Hippocampal formation (tissue), 2 donors: ENCODE measurements at regions not wholly inside any gene's neighbourhood (a gene's known extent, or its start where the extent isn't known, plus 50 kb on each side); places are given as distances from the start of the nearest gene placed in this dataset.

Experiments
- DNase-seq, 2 donors: peaks; one replicate each; lab custom pipeline; 2025; lab: John Stamatoyannopoulos, UW

DNA sequence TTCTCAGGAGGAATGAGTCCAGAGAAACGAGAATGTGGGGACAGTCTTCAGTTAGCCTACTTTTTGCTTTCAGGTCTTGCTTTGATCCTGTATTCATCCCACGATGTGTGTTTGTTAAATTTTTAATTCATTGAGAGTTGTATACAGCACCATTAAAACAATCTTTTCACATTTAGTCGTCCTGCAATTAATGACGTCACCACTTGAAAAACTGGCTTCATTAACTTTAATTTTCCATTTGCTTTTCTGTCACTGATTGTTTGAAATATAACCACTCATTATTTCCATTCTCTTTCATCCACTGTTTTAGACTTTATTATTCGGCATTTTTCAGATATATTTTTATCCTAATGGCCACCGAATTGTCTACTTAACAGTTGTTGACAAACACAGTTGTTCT lies 146.9 kb downstream of the TFEC start:
- no peak for DNase-seq

DNA sequence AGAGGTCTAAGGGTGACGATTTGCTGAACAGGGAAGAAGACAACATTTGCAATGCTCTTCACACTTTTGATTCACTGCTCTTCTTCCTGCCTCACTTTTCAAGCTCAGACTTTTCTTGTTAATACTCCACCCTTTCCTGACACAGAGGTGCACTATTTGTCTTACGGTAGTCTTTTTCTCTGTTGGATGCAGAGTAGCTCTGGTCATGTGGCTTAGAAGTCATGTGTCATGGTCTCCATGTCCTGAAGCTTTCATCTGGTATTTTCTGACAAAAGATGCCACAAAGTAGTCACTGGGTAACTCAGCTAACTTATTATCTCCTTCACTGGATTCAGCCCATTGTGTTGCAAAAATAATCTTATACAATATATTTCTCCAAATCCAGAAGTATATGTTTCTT lies 149.1 kb downstream of the TFEC start:
- DNase-seq = no peak

DNA sequence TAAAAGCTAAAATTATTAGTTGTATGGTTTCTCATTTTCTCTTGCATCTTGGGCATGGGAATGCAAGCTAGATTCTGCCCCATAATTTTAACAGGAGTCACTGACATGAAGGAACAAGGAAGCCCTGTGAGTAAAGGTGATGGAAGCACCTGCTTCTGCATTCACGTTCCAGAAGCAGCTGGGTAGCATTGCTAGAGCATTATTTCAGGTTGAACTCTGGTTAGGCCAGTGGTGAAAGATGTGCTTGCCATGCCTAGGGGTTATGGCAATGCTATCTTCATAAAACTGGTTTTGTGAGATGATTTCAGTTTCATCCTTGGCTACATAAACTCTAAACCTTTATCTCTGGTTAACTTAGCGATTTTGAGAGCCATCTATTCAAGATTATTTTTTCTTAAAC lies 151.4 kb downstream of the TFEC start:
- DNase-seq = no peak

DNA sequence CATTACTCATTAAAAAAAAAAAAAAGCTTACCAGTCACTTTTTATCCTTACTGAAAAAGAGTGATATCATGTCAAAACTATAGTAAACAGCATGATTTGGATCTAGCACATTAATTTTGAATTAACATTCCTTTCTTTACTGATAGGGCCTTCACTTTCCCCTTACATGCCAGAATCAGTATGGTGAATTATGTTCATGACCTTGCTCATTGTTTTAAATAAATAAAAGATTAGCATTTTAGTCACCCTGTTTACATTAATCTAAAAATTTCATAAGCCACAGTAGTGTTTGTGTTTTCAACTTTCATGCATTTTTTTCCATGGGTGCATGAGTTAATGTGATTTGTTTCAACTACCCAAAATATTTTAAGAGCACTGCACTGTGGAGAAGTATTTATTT lies 160.8 kb downstream of the TFEC start:
- no peak for DNase-seq

DNA sequence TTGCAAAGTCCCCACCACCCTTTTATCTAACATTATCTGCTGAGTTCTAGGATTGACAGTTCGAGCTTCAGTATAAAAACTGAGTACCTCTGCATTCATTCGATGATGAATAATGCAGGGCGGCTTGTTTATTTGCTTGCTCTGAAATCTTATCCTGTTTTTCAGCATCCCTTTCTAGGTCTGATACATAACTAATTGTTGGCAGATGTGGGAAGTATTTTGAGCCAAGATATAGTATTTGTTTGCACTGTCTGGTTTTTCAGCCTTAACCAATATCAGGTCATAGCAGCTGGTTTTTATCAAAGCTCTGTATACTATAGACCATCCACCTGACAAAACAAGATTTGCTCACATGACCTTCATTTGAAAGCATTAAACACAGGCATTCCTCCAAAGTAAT lies 161.4 kb downstream of the TFEC start:
- no peak for DNase-seq

DNA sequence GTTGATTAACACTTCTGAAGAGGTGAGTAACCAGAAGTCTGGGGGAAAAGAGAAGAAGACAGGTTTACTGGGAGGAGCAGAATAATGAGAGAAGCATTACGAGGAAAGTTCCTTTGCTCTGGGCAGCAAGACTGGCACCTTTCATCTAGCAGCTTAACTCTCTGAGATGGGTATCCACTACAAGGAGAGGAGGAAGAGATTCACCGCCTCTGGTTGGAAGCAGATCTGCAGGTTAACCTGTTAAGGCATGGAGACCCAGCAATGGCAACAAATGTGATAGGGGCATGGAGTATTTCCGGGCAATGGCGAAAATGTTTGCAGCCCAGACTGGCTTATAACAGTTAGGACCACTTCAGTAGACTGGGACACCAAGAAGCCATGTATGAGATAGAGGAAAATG lies 162.2 kb downstream of the TFEC start:
- DNase-seq = no peak

DNA sequence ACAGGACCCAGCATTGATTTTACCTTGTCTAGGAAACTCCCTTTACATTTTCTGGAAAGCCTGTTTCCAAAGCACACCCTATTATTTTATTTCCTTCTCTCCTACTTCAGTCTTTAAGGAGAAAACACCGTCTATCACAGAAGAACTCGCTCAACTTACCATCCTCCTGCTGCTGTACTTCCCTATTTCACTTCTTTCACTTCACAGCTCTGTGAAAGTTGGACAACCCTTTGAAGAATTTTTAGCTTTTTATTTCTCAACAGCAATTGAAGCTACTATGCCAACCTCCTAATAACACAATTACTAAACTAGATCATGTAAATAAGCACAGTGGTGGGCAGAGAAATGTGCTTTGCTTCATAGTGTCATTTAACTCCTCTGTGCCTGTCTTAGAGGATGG lies 166.5 kb downstream of the TFEC start:
- no peak for DNase-seq

DNA sequence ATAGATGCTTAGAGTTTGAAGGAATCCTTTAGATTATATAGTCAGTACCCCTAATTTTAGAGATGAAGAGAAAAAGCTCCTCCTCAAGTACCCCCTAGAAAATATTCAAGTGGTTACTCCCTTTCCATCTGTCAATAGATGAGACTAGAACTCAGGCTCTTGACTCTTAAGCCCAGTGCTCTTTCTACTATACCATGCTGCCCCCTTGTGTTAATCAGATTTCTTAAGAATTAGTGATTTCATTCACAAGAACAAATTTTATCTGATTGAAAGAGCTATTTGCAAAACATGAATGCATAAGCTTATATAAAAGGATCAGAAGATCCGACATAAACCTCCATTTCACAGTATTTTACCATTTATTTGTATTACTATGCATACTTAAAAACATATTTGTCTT lies 179.3 kb downstream of the TFEC start:
- no peak for DNase-seq

DNA sequence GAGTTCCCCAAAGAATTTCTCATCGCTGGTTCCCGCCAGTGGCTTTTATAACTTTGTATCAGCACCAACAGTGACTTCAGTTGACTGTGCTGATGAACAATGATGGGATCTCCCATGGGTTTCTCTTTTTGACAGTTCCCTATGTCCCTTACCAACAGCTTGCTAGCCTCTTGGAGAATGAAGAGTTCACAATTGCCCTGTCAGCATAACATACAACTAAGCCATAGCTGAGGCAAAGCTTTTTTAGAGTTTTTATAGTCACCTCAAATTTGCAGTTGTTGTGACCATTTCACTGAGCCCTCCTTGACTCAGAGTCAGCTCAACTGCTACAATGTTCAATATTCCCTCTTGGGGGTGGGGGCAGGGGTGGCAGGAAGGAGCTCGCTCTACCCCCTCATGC lies 179.8 kb downstream of the TFEC start:
- no peak for DNase-seq

DNA sequence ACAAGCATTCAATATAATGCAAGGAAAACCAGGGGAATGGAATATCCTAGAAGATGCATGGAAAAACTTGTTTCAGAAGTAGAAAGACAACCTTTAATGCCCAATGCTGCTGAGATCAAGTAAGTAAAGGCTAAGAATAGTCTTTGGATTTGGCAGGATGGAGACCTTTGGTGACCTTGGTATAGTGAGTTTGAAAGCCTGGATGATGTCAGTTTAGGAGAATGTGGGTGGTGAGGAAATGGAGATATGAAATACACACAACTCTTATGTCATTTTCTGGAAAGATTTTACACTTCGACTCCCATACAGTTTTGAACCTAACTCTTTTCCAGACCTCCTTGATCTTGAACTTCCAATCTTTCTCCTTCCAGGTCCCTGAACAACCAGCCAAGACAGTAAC lies 185.7 kb downstream of the TFEC start:
- DNase-seq = no peak

DNA sequence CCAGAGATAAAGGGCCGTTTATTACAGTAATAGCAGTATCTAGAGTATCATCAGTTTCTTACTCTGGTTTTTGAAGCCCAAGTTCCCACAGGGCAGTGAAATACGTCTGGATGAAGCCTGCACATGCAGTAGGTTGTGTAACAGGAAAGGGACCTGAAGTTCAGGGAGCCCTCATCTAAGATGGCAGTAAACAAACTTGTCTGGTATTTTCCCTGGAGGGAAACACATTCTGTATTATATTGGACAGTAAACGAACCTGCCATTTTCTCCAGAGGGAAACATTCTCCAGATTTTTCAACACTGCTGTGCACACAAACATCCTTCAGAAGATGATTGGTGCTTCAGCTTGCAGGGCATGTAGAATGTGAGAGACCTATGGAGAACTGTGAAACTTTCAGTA lies 189.9 kb downstream of the TFEC start:
- no peak for DNase-seq

DNA sequence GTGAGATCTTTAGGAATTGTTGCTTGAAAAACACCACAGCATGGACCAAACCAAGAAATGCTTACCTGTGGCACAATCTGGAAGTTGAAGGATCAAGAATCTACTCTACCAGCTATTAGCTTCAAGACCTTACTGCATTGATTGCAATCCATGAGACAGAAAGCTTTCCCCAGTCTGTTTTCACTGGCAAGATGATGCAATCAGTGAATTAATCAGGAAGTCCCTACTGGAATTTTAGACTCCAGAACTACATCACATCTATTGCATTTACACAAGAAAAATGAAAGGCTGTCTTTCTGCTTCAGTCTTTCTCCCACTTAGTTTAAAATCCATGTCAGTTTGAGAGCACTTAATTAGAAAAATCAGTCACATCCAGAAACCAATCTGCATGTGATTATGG lies 191.7 kb downstream of the TFEC start:
- DNase-seq = no peak

DNA sequence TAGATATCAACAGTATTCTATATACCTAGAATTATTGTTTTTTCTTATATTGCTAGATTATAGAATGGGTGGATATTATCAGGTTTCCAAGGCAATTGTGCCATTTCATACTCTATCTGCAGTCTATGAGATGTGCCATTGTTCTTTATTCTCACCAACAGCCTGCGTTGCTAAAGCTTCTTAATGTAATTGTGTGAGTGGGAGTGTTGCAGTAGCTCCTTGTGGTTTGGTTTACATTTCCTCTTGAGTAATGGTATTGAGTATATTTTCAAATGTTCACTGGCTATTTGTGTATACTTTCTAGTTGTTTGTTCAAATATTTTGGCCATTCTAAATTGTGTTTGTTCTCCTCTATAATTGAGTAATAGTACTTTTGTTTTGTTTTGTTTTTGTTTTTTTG lies 199.2 kb downstream of the TFEC start:
- no peak for DNase-seq

DNA sequence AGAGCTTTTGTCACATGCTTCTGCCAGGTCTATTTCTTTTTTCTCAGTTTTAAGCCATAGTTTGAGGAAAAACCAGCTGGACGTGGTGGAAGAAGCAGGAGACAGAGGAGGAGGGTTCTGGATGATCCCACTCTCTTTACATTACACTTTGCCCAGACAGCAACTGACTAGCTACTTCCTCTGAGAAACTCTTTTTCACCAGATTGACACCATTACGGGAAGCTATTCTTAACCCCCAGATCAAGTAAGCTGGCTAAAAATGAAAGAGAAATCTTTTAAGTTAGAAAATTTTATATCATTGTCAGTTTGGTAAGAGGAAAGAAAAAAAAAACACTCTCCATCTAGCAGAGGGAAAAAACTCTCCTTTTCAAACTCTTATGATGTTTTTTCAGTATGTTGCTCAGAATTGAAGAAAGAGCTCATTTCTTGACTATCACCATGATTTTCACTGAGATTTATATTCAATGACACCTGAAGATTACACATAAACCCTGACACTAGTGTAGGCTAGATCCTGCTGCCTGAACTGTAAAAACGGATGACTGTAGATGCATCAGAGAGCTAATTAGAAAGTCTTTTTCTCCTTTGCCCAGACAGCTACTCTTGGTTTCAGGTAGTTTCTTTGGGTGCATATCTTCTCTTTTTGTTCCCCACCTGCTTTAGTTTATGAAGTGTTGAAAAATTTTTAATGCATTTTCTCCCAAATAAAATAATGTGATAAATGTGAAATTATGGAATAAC lies 203.1 kb downstream of the TFEC start:
- no peak for DNase-seq

DNA sequence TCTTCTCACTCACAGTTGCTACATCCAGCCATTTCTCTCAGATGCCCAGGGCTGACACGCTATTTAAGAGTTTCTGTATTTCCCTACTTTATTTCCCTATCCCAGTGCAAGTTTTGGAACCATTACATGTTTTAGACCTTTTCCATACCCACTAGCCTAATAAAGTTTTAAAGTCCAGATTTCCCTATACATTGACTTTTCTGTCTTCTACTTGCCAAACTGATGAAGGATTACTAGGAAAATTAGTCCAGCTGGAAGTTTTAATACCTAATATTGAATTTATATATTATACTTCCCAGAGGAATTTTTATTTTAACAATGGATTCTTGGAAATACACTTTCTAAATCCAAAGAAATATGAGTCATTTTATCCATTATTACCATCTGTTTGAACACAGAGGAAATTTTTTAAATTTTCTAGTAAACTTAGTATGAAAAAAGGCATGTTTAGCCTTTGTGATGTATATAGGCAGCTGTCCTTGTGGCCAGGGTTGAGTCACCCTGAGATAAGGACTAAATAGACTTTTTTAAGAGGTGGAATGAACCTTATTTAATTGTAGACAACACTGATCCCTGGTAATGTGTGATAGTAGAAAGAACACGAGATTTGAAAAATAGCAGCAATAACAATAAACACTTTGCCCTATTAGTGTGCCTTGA lies 205.0 kb downstream of the TFEC start:
- no peak for DNase-seq

DNA sequence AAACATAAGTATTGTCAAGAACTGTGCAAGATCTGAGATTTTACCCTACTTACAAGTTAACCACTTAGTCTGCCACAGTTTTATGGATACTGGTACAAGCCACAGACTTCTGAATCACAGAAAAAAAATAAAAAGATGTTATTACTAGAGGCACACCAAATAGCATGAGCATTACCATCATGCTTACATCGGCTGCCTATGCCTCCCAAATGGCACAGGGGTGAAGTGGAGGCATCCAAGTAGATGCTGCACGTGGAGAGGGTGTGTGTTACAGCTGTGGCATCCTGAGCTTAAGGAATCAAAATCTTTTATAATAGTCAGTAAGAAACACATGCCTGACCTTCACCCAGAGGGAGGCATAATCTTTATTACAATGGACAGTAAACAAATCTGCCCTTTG lies 207.8 kb downstream of the TFEC start:
- no peak for DNase-seq

DNA sequence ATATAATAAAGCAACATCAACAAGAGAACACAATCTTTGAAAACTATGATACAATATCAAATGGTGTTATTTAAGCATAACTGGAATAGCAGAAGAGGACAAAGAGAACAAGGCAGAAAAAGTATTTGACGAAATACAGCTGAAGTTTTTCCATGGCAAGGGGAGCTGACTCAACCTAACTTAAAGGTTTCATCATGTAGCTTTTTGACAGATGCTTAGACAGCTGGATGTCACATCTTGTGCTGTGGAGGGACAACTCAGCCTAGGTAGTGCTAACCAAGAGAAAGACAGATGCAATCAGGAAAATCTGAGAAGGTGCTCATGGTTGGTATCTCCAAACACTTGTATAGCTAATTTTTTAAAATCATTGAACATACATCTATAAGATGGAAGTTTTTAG lies 208.2 kb downstream of the TFEC start:
- DNase-seq = no peak

DNA sequence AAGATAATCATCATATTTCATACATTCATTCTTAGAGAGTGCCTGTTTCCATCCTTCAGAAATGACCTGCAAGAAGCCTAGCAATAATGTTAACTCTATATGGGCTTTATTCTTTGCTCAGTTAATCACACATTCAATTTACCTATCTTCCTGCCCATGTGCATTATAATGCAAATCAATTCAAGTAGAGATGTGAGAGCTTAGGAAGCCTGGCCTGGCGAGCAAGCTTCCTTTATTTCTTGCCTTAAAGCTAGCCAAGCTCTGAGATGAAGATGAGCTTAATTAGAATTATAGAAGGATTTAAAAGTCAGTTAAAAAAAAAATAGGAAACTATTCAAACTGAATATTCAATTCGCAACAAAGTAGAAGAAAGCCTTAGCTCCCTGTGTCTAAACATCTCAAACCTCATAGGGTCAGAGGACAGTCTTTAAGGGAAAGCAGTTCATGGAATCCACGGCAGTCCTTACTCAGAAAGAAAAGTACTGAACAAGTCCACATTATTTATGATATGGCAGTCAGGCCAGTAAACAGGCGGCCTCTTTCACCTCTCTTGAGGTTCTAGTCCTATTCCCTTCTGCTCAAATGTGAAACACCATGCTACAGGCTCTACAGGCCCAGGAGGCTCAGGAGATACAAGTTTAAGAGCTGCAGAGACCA lies 214.1 kb downstream of the TFEC start:
- no peak for DNase-seq

DNA sequence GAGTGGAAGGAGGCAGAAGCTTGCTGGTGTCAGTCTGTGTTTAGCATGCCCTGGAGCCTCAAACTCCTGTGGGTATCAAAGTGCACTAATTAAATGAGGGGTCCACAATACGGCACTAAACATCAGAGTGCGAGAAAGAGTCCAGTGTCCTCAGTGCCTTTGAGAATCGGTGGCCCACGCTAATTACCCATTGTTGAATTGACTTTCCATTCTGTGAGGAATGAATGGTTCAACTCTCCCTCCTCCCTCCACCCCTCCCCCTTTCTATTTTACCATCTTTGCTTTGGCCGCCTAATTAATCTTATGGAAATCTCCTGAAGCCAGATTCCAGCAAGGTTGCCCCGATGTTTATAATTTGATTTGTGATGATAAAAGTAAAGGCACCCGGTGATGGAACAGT lies 217.8 kb downstream of the TFEC start:
- no peak for DNase-seq

DNA sequence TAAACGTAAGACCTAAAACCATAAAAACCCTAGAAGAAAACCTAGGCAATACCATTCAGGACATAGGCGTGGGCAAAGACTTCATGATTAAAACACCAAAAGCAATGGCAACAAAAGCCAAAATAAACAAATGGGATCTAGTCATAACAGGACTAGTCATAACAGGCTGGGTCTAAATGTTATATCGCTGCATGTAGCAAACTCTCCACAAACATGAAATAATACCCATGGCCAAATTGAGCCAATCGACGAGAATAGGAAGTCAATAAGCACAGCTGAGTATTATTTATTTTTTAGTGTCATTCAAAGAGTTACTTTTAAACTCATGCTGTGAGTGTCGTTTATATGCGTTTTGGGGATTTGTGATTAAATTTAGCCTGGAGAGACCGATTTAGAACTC lies 225.1 kb downstream of the TFEC start:
- DNase-seq = no peak

DNA sequence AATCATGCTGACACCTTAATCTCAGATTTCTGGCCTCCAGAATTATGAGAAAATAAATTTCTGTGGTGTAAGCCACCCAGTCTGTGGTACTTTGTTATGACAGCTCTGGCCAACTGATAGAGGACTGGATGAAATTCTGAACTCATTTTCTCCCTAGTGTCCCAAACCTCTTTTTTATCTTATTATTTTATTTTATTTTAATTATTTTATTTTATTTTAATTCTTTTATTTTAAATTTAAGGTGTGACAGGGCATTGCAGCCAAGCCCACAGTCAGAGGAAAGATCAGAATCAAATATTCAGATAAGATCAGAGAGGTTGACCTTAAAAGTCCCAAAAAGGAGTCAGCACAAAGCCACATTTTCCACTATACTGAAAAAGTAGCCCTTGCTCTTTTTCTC lies 228.1 kb downstream of the TFEC start:
- no peak for DNase-seq

DNA sequence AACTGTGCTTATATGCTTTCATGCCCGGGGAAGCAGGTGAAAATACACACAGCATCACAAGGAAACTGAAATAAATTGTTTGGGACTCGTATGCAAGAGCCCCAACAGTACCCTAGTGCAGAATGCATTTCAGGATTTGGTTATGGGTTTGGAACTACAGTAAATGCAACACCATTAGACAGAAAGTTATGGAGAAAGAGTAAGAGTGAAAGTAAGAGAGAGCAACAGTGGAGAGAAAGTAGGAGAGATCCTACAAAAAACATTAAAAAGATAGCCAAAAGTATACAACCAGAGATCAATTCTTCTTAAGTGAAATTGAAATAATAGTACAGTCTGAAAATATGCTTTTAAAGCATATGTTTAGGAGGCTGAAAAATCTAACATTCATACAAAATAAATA lies 231.1 kb downstream of the TFEC start:
- no peak for DNase-seq

DNA sequence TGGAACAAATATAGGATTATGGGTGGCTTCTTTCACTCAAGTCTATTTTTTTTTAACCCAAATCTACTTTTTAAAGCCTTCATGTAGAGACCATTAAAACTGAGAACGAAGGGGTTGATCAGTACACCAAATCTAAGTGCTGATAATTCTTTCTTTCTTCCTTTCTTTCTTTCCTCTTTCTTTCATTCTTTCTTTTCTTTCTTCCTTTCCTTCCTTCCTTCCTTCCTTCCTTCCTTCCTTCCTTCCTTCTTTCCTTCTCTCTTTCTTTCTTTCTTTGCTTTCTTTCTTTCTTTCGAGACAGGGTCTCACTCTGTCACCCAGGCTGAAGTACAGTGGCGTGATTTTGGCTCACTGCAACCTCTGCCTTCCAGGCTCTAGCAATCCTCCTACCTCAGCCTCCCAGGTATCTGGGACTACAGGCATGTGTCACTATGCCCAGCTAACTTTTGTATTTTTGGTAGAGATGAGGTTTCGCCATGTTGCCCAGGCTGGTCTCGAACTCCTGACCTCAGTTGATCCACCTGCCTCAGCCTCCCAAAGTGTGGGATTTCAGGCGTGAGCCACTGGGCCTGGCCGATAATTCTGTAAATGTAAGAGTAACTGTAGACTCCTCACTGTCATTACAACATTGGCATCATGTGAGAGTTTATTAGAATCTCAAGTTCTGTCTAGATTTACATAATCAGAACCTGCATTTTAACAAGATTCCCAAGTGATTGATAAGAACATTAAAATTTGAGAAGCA lies 236.4 kb downstream of the TFEC start:
- no peak for DNase-seq
